GM12892 (cell line): ENCODE measurements at regions not wholly inside any gene's neighbourhood (a gene's known extent, or its start where the extent isn't known, plus 50 kb on each side); places are given as distances from the start of the nearest gene placed in this dataset.

ENCODE experiments used
- DNase-seq: peaks from one replicate; pipeline ENCODE4 v3.0.0; 2011; ENCODE audit not compliant: insufficient read length
- FAIRE-seq: peaks from 2 replicates; lab custom pipeline; 2011; peaks lifted over from hg19 to GRCh38; lab: Jason Lieb, UNC
- POLR2A ChIP-seq: IDR thresholded peaks from 2 replicates; pipeline ENCODE4 v1.6.1; 2011; ENCODE audit warnings: low read depth, low read length, control low read depth
- POLR2AphosphoS5 ChIP-seq: IDR thresholded peaks from 2 replicates; pipeline ENCODE4 v1.6.1; 2011; ENCODE audit warnings: low read depth, low read length, control low read depth
- TAF1 ChIP-seq: IDR thresholded peaks from 2 replicates; pipeline ENCODE4 v1.6.1; 2011; ENCODE audit warnings: low read depth, mild to moderate bottlenecking, control low read depth, low read length, borderline replicate concordance

DNA sequence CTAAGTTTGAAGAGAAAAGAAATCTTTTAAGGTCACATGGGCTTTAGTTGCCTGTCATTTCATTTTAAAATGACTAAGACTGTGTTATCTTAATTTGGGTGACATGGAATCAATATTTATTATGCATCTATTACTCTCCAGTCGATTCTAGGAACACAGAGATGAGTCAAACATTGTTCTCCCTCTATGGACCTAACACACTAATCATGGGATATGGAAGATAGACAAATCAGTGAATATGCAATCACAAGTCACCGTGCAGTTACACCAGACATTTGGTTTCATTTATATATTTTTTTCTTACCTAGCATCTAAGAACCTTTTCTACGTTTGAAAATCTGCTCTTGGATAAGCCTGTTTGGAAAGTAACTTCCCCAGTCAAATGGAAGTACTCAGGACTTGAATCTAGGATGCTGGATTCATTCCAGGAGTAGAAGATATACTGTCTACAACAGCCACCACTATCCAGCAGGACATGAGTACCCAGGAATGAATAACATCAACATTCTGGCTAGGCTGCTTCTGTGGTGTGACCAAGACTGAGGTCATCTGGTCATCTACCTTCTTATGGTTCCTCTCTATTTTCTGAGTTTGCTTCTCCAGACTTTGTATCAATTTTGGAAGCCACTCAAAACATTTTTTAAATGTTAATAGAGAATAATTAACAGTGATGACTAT is 902.9 kb upstream of the LRRN3 start:
- DNase-seq: no peak
- TF ChIP-seq POLR2A: no peak
- no peak for TF ChIP-seq POLR2AphosphoS5
- TF ChIP-seq TAF1: no peak
- FAIRE-seq: no peak

DNA sequence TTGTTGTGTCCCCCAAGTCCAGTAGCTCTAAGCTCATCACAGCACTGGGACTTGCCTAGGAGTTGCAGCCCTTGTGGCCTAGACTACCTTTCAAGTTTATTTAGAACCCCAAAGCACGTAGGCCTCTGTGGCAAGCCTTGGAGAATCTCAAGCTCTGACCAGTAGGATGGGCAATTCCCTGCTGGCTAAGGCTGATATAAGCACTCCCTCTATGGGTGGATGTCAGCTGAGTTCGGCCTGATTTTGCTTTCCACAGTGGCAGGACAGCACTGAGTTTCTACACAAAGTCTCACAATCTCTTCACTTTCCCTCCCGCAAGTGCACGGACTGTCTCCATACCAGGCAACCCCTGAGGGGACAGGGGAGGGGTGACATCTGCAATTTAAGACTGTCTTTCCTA is 886.4 kb upstream of the LRRN3 start:
- DNase-seq (no peak), FAIRE-seq (no peak)
- no peak for TF ChIP-seq TAF1
- no peak for TF ChIP-seq POLR2AphosphoS5
- no peak for TF ChIP-seq POLR2A

DNA sequence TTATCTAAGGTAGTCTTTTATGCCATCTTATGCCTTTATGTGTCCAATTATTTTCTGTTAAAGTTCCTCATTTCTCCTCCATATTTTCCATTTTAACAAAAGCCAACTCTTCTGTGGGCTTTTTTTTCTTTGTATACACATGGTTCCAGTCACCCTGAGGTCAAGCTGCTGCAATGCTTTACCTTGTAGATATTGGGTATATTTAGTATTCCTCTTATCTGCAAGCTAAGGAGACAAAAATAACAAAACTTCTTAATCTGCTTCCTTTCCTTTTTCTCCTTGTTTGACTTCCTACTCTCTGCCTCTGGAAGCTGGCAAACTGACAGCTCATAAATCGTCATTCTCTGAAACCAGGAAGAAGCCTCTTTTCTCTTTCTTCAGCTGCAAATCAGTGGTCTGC is 885.0 kb upstream of the LRRN3 start:
- FAIRE-seq (no peak), DNase-seq (no peak)
- TF ChIP-seq POLR2A (no peak), TAF1 (no peak), POLR2AphosphoS5 (no peak)

DNA sequence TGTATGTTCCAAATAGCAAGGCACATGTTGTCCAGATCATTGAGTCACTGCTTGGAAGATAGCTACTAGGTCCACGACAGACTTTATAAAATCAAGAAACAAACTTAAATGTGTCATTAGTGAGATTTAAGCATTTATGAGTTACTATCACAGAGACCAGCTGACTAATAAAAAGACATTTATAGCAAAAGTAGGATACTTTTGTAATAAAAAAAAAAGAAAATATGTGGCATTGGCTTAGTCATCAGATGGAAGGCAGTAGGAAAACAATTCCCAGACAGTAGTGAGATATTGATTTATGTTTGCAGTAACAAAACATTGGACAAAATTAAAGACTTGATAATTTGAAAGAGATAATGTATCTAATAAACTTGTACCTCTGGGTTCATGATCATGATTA is 881.0 kb upstream of the LRRN3 start:
- DNase-seq (no peak), FAIRE-seq (no peak)

DNA sequence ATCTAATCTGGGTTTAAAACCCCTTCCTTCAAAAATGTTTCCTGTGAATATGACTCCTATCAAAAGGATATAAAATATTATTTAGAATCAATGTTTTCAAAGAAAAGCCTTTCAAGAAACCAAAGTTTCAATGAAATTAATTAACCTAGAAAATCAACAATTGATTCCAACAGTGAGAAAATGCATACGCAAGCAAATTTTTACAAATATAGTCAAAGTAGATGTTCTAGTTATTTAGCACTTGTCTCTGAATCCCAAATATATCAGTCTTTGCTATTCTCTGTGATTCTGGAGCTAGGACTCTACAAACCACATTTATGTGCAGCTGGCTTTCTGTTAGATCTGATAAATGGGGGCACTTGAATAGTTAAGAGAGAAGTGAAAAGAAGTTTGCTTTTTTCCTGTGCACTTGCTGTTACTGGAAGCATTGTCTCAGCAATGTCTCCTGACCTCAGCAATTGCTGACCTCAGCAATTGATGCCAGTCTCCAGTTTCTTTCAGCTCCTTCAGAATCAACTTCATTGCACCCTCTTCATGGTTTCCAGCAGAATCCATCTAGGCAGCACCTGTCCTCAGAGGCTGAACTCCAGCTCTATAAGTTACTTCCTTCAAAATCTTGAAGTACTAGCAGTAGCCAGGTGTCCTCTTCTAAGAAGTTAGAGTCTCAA is 879.9 kb upstream of the LRRN3 start:
- TF ChIP-seq TAF1 (no peak), POLR2A (no peak), POLR2AphosphoS5 (no peak)
- FAIRE-seq (no peak), DNase-seq (no peak)

More for the DNA sequence above, 881.0 kb upstream of the LRRN3 start:
- TF ChIP-seq TAF1 (no peak), POLR2AphosphoS5 (no peak), POLR2A (no peak)

DNA sequence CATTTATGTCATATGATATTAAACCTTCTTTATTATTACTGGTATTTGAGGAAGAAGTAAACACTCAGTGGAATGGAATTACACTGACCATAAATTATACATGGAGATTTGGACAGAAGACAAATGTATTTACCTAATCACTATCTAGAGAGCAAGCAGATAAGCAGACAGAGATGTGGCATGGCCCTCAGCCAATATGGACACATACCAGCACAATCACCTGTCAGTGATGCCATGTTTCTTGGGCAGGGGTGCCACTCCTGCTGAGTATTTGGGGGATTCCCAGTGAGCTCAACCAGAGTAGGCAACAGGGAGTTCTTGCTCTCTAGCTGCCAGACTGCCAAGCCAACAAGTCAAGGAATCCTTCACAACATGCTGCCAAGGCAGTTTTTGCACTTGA is 866.3 kb upstream of the LRRN3 start:
- TF ChIP-seq TAF1: no peak
- TF ChIP-seq POLR2AphosphoS5: no peak
- TF ChIP-seq POLR2A: no peak
- DNase-seq (no peak), FAIRE-seq (no peak)

DNA sequence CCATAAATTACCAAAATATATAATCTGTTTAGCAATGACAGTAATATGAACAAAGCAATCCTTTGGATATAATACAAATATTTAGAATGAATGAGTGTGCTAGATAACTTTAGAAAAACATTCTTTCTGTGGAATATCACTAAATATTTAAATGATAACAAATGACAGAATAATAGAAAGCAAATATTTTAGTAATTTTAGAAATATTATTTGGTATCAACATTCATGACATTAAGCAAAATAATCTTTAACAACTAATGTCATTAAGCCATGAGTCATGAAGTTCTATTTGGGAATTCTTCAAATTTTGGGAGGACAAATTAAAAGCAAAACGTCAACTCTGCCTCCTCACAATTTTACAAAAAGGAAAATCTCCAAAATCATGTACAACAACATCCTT is 844.8 kb upstream of the LRRN3 start:
- DNase-seq (no peak), FAIRE-seq (no peak)
- TF ChIP-seq POLR2AphosphoS5: no peak
- no peak for TF ChIP-seq POLR2A
- no peak for TF ChIP-seq TAF1

DNA sequence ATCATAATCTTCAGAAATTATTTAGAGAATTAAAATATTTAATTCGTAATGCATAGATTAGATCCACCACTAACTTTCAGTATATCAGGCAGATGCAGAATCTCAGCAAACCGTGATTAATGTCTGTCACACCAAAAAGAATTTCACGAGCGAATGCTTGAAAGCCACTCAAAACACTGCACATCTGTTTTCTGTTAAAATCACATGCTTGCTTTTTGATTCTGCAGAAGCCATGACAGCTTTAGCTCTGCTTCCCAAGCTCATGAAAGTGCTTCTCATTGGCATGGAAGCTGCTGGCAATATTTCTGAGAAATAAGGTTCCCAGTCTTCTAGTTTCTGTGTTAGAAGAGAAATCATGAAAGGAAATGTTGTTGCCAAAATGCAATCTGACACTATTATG is 837.8 kb upstream of the LRRN3 start:
- no peak for FAIRE-seq
- DNase-seq: no peak
- TF ChIP-seq POLR2A: no peak

DNA sequence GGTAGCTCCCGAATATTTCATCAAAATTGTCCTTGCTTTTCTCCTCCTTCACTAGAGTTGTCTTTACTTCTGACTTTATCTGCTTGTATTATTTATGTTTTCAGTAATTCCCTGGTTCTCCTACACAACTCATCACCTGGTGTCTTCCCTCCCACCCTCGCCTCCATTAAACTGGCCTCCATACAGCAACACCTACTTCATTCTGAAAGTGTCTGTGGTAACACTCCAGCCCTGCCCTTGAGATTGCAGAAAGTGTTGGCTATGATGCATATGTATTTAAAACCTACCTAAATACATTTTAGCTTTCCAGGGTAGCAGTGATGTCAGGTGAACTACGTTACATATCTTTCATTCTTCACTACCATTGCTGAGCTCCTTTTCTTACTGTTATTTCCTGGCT is 833.3 kb upstream of the LRRN3 start:
- no peak for TF ChIP-seq POLR2A
- no peak for FAIRE-seq
- no peak for DNase-seq

DNA sequence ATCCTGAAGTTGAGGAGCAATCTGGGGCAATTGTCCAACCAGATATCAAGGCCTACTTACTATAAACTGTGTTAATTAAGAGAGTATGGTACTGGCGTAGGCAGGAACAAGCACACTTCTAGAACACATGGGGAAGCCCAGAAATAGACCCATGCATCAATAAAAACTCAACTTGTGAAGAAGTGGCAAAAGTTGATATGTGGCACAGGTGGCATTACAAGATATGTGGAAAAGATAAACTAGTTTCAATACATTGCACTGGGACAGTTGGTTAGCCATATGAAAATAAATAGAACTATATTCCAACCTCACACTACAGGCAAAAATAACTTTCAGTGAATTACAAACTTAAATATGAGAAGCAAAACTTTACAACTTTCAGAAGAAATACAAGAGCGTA is 828.7 kb upstream of the LRRN3 start:
- FAIRE-seq (no peak), DNase-seq (no peak)
- no peak for TF ChIP-seq TAF1

DNA sequence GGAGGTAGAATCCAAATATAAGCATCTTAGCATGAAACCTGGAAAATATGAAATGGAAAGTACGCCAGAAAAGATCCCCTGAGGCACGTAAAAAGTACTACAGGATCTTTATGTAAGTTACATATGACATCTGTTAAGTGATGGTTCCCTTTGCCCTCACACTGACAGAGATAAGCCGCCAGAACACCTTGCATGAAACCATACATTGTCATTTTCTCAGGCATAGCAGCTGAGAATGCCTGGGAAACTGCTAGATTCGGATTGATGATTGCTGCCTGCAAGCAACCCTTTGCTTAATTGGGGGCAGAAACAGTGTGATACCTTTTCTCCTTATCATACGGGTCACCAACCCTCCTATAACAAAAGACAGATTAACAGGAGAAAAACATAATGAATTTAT is 826.6 kb upstream of the LRRN3 start:
- DNase-seq (no peak), FAIRE-seq (no peak)
- TF ChIP-seq POLR2AphosphoS5 (no peak), POLR2A (no peak), TAF1 (no peak)

DNA sequence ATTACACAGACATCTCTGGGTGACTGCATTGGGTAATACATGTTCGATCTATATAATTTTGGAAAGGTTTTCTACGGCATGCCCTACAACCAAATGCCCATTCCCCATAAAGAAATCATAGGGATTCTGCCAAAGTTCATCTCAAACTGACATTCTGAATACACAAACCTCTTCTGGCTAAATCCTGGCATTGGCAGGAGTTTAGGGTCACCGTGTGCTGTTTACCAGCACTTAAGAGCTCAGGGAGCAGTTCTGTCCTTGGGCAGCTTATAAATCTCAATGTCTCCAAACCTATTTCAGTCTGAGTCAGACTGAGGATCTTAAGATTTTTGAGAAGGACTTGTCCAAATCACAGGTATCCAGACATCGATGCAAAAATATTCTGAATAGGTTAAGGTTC is 809.6 kb upstream of the LRRN3 start:
- FAIRE-seq (no peak), DNase-seq (no peak)
- TF ChIP-seq POLR2A (no peak), TAF1 (no peak), POLR2AphosphoS5 (no peak)
